ENCODE measurements at regions not wholly inside any gene's neighbourhood (a gene's known extent, or its start where the extent isn't known, plus 50 kb on each side); places are given as distances from the start of the nearest gene placed in this dataset.

- Mint-ChIP-seq H3K4me1 (no peaks in the 10 kb centered on the region), H3K9me3 (peaks cover 26% of the 10 kb centered on the region), H3K4me3 (no peak overlapping the region), H3K27me3 (ENCODE audit: low read depth) (no peaks in the 10 kb centered on the region), H3K27ac (no peak overlapping the region), H3K36me3 (peaks cover 28% of the 10 kb centered on the region)
- DNase-seq (ENCODE audit: low spot score in 2 of 2, unreplicated experiment in 2 of 2) = no peak
- TF ChIP-seq CTCF (IDR thresholded peaks at IDR 0.05; ENCODE audit: unreplicated experiment) = no peak
Observed at GRCh38 chr6:126131246-126131645, 144.9 kb downstream of the TRMT11 start.

- Mint-ChIP-seq H3K36me3 (peaks cover 36% of the 10 kb centered on the region), H3K9me3 (peaks cover 42% of the 10 kb centered on the region)
Observed at GRCh38 chr6:126133984-126134383, 147.6 kb downstream of the TRMT11 start.

GRCh38 chr6:126134491-126134890 is 148.2 kb downstream of the TRMT11 start:
- no peaks in the 10 kb centered on the region for H3K27me3 Mint-ChIP-seq (ENCODE audit: low read depth)
- peaks cover 36% of the 10 kb centered on the region for H3K36me3 Mint-ChIP-seq
- no peak for DNase-seq (ENCODE audit: low spot score in 2 of 2, unreplicated experiment in 2 of 2)
- H3K4me3 Mint-ChIP-seq = no peak overlapping the region
- H3K4me1 Mint-ChIP-seq = no peaks in the 10 kb centered on the region
- peaks cover 42% of the 10 kb centered on the region for H3K9me3 Mint-ChIP-seq
- H3K27ac Mint-ChIP-seq = no peak overlapping the region
- TF ChIP-seq CTCF (IDR thresholded peaks at IDR 0.05; ENCODE audit: unreplicated experiment) = no peak

More at GRCh38 chr6:126133984-126134383, 147.6 kb downstream of the TRMT11 start:
- DNase-seq (ENCODE audit: low spot score in 2 of 2, unreplicated experiment in 2 of 2) = no peak
- Mint-ChIP-seq H3K27me3 (ENCODE audit: low read depth) (no peaks in the 10 kb centered on the region), H3K4me1 (no peaks in the 10 kb centered on the region), H3K27ac (no peak overlapping the region), H3K4me3 (no peak overlapping the region)
- TF ChIP-seq CTCF (IDR thresholded peaks at IDR 0.05; ENCODE audit: unreplicated experiment) = no peak

GRCh38 chr6:126140015-126140414 is 153.7 kb downstream of the TRMT11 start:
- TF ChIP-seq CTCF (IDR thresholded peaks at IDR 0.05; ENCODE audit: unreplicated experiment) = no peak
- Mint-ChIP-seq H3K36me3 (peaks cover 16% of the 10 kb centered on the region), H3K27ac (no peak overlapping the region), H3K4me3 (no peak overlapping the region), H3K4me1 (peaks cover 2% of the 10 kb centered on the region), H3K27me3 (ENCODE audit: low read depth) (no peaks in the 10 kb centered on the region), H3K9me3 (peaks cover 32% of the 10 kb centered on the region)
- DNase-seq (ENCODE audit: low spot score in 2 of 2, unreplicated experiment in 2 of 2) = no peak

- Mint-ChIP-seq H3K27ac (no peak overlapping the region), H3K9me3 (peaks cover 6% of the 10 kb centered on the region), H3K4me3 (no peak overlapping the region), H3K36me3 (no peaks in the 10 kb centered on the region), H3K4me1 (peaks cover 15% of the 10 kb centered on the region), H3K27me3 (ENCODE audit: low read depth) (no peaks in the 10 kb centered on the region)
- TF ChIP-seq CTCF (IDR thresholded peaks at IDR 0.05; ENCODE audit: unreplicated experiment) = no peak
- no peak for DNase-seq (ENCODE audit: low spot score in 2 of 2, unreplicated experiment in 2 of 2)
Observed at GRCh38 chr6:126143761-126144251, 157.5 kb downstream of the TRMT11 start.

- Mint-ChIP-seq H3K27me3 (ENCODE audit: low read depth) (no peaks in the 10 kb centered on the region), H3K36me3 (no peaks in the 10 kb centered on the region), H3K4me3 (no peak overlapping the region), H3K27ac (peak overlapping the region; percentile 58), H3K9me3 (peaks cover 2% of the 10 kb centered on the region), H3K4me1 (peaks cover 15% of the 10 kb centered on the region)
- no peak for DNase-seq (ENCODE audit: low spot score in 2 of 2, unreplicated experiment in 2 of 2)
- TF ChIP-seq CTCF (IDR thresholded peaks at IDR 0.05; ENCODE audit: unreplicated experiment) = no peak
Observed at GRCh38 chr6:126145351-126145750, 159.0 kb downstream of the TRMT11 start.
